IPS-NIHi11 (cell line): ENCODE measurements at regions not wholly inside any gene's neighbourhood (a gene's known extent, or its start where the extent isn't known, plus 50 kb on each side); places are given as distances from the start of the nearest gene placed in this dataset.

Source experiments
- DNase-seq: peaks from one replicate; pipeline ENCODE4 v3.0.0; 2012; ENCODE audit warnings: mixed read lengths, low spot score

- no peak for DNase-seq
These were observed 1109.3 kb downstream of the ROBO2 start for GRCh38 chr3:78148986-78149717.

- DNase-seq: no peak
These were observed 1114.1 kb downstream of the ROBO2 start for GRCh38 chr3:78153973-78154372.

- no peak for DNase-seq
These were observed 1114.8 kb downstream of the ROBO2 start for GRCh38 chr3:78154521-78155186.

GRCh38 chr3:78161736-78162135 is 1121.8 kb downstream of the ROBO2 start:
- DNase-seq: no peak

- peak; percentile 23 for DNase-seq
These were observed 1123.5 kb downstream of the ROBO2 start for GRCh38 chr3:78163379-78163778.

GRCh38 chr3:78165876-78166275 is 1126.0 kb downstream of the ROBO2 start:
- no peak for DNase-seq

GRCh38 chr3:78174821-78175220 is 1134.9 kb downstream of the ROBO2 start:
- DNase-seq: no peak

GRCh38 chr3:78176869-78177268 is 1137.0 kb downstream of the ROBO2 start:
- no peak for DNase-seq

- no peak for DNase-seq
These were observed 1137.9 kb downstream of the ROBO2 start for GRCh38 chr3:78177780-78178179.

- DNase-seq: no peak
These were observed 1138.3 kb downstream of the ROBO2 start for GRCh38 chr3:78178209-78178608.

- no peak for DNase-seq
These were observed 1139.0 kb downstream of the ROBO2 start for GRCh38 chr3:78178740-78179363.

GRCh38 chr3:78183906-78184599 is 1144.2 kb downstream of the ROBO2 start:
- DNase-seq: no peak

GRCh38 chr3:78186404-78186803 is 1146.5 kb downstream of the ROBO2 start:
- no peak for DNase-seq

GRCh38 chr3:78201091-78201490 is 1161.2 kb downstream of the ROBO2 start:
- no peak for DNase-seq

- no peak for DNase-seq
These were observed 1165.1 kb downstream of the ROBO2 start for GRCh38 chr3:78204977-78205376.

- DNase-seq: peak; percentile 17
These were observed 1181.4 kb downstream of the ROBO2 start for GRCh38 chr3:78221300-78221699.

- no peak for DNase-seq
These were observed 1181.9 kb downstream of the ROBO2 start for GRCh38 chr3:78221796-78222195.

- no peak for DNase-seq
These were observed 1195.9 kb downstream of the ROBO2 start for GRCh38 chr3:78235841-78236240.

GRCh38 chr3:78238811-78239210 is 1198.9 kb downstream of the ROBO2 start:
- no peak for DNase-seq

GRCh38 chr3:78242724-78243123 is 1202.8 kb downstream of the ROBO2 start:
- DNase-seq: no peak

- DNase-seq: no peak
These were observed 1204.2 kb downstream of the ROBO2 start for GRCh38 chr3:78244136-78244535.

GRCh38 chr3:78249294-78249693 is 1209.4 kb downstream of the ROBO2 start:
- no peak for DNase-seq

- DNase-seq: no peak
These were observed 1214.0 kb downstream of the ROBO2 start for GRCh38 chr3:78253860-78254259.
